T-helper 2 cell (primary cell): ENCODE measurements at regions not wholly inside any gene's neighbourhood (a gene's known extent, or its start where the extent isn't known, plus 50 kb on each side); places are given as distances from the start of the nearest gene placed in this dataset.
"Not testable (repeated sequence)": the region's sequence is repeated elsewhere in the genome, so short reads cannot be mapped to it uniquely, and the experiment has no call there.

Source experiments
- DNase-seq, 5 experiments: peaks; one replicate each; pipeline versions ENCODE4 v3.0.0 to v3.0.0-alpha.2; 2012 to 2022

DNA sequence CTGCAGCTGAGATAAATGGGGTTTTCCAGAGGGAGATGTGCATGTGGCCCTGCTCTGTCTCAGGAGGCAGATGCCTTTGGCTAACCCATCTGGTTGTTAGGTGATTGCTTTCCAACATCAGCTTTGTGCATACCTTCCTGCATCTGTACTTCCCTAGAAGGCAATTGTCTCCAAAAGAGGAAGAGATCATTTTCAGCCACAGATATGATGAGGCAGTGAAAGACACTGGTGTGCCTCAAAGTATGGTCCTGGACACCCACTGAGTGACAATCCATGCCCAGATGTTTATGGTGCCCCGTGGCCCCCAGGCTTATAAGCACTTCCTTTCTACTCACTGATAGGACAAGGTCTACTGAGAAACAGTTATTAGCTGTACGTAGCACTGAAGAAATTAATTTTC, 117.5 kb upstream of the NR2F2 start:
- DNase-seq = no peak

- DNase-seq = no peak
Measured at GRCh38 chr15:96213896-96214295, 116.6 kb upstream of the NR2F2 start.

DNA sequence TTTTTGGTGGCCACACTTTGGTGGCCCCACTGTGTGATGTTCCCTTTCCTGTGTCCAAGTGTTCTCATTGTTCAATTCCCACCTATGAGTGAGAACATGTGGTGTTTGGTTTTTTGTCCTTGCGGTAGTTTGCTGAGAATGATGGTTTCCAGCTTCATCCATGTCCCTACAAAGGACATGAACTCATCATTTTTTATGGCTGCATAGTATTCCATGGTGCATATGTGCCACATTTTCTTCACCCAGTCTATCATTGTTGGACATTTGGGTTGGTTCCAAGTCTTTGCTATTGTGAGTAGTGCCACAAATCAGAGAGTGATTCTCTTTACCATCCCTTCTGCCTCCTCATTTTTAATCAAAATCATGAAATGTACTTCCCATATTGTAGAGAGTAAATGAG, 114.0 kb upstream of the NR2F2 start:
- not testable (repeated sequence) for DNase-seq

DNA sequence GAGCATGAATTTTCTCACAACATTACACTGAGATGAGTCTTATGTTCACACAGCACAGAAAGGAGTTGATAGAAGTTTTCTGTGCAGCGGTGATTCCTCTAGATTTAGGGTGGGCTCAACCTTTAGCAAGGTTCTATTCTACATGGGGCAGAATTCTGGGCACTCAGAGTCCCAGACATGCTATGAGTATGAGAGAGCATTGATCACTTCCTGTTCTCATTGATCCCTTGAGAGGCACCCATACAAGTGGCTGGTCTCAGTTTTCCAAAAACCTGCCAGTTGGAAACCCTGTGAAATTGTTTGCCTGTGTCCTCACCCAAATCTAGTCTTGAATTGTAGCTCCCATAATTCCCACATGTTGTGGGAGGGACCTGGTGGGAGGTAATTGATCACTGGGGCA, 112.5 kb upstream of the NR2F2 start:
- DNase-seq = no peak

DNA sequence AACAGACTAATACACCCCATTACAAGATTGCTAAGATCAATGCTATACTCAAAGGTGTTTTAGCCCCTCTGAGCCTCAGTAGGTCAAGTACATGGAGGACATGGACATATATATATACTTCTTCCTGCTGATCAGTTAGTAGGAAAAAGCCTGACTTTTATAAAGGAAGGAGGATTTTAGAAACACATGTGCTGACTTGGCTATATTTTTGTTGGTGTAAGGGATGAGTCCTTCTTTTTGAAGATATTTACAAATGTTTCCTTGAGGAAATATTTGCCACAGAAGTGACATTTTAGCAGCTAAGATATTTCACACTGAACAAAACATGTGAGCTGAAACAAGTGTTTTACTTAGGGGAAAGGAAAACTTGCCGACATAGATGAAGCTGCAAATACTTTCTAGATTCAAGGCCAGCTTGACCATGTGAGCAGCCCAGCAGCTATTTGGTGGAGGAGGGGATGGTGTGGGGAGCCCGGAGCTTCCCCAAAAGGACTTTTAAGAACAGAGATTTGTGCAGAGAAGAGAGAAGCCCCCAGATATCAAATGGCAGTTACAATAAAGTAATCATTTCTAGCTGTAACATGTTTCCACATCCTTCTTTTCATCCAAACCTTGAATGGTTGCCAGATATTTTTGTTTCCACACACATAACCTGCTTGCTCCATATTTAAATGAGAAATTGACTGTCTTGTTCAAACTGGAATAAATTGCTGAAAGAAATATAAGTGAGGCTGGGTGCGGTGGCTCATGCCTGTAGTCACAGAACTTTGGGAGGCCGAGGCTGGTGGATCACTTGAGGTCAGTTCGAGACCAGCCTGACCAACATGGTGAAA, 111.7 kb upstream of the NR2F2 start:
- DNase-seq = no peak

DNA sequence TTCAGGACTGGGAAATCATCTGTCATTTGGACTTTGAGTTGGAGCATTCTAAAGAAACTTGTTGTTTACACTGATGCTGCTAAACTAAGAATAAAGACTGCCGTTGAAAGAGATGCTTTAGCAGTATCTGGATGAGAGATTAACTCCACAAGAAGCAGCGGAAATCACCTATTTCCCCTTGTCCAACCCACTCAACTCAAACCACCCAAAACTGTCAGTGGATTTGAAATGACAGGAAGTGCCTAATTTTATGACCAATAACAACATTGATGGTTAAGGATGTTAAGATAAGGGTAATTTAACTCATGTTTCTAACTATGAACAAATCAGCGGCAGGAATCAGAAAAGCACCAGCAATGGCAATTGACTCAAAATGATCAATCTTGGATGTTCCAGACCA, 110.8 kb upstream of the NR2F2 start:
- no peak for DNase-seq

DNA sequence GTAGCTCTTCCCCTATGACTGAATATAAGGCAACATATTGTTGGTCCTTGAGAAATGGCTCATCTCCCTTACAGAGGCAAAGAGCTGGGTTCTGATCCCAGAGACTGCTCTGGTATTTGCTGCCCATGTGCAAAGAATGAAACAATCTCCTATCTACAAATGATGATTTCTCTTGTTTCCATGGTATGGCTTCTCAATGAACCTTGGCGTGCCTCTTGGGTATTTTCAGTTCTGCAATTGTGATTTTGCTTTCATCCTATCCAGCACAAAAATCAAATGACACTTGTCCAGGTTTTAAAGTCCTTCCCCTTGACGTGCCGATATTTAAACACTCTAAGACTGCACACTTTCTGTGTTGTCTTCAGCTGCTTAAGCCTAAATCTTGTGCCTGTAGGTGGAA, 109.8 kb upstream of the NR2F2 start:
- no peak for DNase-seq

- no peak for DNase-seq
Measured at GRCh38 chr15:96222981-96223380, 107.5 kb upstream of the NR2F2 start.

GRCh38 chr15:96223939-96224338, 106.6 kb upstream of the NR2F2 start:
- no peak for DNase-seq

DNA sequence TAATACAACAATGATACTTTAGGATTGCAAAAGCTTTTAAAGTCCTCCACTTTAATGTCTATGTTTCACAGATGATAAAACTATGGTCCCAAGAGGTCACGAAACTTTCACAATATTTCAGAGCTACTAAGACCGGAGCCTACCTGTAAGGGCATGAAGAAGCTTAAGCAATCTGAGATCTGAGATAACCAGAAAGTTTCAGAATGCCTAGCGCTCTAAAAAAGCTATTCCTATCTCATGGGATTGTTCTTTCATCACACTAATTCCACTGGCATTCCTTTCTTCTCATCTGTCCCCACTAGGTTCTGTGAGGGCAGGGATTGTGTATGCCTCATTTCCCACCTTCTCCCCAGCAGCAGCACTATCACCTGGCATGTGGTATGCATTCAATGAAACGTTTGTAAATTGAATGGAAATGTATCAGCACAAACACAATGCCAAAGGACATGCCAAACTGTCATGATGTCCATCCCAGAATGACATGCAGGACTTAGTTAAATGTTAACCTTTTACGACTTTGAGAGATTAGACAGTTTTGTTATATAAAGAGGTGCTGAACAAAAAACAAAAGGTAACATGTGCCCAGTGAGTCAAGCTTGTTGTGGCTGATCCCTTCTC, 104.7 kb upstream of the NR2F2 start:
- DNase-seq = no peak

DNA sequence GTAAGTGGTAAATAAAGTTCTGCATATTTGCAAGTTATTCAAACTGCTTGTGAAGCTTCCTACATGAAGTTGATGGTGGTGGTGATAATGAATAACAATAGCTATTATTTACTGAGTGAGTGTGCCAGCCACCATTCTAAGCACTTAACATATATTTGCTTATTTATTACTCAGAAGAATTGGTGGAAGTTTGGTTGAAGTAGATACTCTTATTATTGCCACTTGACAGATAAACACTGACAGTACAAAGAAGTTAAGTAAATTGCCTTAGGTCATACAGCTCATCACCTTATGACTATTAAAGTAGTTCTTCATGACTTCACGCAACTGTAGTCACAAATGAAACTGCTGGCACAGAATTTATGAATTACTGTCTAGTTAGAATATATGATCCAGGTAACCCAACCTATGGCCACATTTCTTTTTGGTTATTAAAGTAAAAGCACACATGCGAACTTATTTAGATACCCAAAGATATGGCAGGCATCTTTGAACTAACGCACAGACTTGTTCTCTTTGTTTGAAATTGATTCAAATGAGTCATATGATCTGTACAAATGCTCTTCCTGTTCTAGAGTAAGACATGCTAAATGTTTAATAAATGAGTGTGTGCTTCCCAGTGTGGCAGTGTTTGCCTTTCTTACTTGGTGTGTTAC, 99.8 kb upstream of the NR2F2 start:
- DNase-seq = no peak

- no peak for DNase-seq
Measured at GRCh38 chr15:96232335-96232734, 98.2 kb upstream of the NR2F2 start.

DNA sequence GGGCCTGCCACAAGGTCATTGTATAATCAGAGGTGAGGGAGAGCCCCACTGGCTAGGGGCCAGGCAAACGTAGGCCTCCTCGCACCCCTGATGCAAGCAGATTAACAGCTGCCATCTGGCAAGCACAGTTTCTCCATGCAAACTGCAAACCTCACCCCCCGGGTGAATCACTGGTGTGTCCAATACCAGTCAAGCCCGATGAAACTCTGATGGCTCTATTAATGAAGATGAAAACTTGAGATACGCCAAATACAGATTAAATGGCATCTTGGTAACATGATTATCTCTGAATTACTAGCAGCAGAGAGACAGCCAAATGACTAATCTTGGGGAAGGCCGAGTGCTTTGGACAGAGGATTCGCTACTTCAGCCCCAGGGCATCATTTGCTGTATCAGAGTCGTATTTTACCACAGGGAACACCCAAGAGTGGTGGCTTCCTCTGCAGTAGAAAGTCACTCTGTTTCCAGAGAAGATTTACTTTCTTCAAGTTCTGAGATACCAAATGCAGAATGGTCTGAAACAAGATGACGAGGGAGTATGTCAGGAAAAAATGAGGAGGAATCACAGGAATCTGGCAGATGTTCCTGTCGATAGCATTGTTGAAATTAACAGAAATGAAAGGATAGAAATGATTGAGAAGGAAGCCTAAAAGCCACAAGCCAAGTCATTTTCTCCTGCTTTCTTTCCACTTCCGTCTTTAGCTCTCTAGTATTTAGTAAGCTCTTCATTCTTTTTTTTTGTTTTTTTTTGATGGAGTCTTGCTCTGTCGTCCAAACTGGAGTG, 96.2 kb upstream of the NR2F2 start:
- DNase-seq = peak in 1 of 5 experiments; percentile 19

DNA sequence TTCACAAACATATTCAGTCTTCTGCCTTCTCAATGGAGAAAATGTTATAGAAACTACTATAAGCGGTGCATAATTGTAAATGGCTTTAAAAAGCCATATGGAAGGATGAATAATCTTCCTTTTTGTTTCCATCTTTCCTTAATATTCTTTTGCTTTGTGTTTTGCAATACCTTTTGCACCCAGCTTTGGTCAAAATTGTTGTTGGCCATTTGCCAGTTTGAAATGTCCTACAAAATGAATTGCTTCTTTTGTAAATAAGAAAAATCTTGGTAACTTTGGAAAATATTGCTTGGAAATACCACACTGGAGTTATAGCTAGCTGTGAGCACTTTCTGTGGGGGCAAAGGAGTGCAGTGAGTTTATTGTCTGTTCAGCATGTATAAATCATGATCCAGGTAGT, 93.5 kb upstream of the NR2F2 start:
- no peak for DNase-seq

DNA sequence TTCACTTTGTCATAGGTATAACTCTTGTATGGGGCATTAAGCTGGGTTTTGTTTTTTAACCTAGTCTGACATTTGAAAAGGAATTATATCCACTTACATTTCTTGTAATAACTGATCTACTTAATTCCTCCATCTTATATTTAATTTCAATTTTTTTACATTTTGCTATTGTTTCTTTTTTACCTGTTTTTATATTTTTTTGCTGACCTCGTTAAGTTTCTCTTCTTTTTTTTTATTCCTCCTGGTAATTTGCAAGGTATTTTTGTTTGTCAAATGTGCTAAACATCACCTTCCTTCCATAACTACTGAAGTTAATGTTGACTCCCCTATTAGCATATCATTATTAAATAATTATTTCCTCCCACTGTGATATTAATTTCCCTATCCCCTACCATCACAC, 87.7 kb upstream of the NR2F2 start:
- DNase-seq = no peak

GRCh38 chr15:96243701-96244100, 86.8 kb upstream of the NR2F2 start:
- no peak for DNase-seq

DNA sequence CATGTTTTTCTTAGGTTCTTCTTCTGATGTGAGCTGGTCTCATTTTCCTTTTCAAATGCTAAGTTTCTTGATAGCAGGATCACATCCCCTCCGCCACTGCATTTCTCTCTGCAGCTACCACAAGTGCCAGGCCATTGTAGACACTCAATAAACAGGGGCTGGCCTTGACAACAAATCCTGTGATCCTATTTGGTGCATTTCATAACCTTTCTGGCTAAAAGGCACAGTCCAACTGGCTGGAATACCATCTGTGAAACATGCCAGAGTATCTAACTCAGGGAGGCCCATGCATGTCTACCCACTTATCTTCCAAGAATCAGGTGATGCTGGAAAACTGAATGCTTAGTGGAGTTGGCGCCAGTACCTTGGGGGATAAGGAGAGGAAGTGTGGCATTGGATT, 85.2 kb upstream of the NR2F2 start:
- DNase-seq = no peak

DNA sequence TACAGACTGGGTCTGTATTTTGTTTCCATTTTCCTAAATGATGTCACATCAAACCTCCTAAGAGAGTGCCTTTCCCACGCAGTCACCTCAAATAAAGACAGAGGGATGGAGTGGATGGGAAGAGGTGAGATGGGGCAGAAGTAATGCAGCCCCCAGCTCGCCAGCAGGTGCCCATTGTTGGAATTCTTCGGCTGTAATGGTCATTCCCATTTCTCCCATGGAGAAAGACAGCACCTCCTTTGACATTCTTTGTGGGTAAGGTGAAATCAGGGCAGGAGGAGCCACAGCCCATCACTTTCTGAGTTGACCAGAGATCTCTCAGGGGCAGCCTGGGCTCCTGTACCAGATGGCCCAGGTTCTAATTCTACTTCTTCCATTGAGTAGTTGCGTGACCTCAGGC, 84.4 kb upstream of the NR2F2 start:
- DNase-seq = no peak

GRCh38 chr15:96247621-96248305, 82.7 kb upstream of the NR2F2 start:
- no peak for DNase-seq

DNA sequence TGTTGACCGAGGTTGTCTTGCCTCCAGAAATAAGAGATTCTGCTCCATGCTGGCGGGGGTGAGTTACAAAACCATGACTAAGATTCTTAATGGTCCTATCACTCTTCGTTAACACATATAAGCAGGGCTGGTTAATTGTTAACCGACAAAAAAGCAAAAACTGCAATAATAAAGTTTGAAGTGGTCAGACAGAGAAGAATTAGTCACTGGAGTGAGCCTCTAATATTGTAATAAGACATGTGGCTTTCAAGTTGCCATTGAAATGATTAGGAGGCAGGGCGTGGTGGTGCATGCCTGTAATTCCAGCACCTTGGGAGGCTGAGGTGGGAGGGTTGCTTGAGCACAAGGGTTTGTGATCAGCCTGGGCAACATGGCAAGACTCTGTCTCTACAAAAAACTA, 78.4 kb upstream of the NR2F2 start:
- DNase-seq = no peak

- no peak for DNase-seq
Measured at GRCh38 chr15:96253006-96253747, 77.3 kb upstream of the NR2F2 start.

DNA sequence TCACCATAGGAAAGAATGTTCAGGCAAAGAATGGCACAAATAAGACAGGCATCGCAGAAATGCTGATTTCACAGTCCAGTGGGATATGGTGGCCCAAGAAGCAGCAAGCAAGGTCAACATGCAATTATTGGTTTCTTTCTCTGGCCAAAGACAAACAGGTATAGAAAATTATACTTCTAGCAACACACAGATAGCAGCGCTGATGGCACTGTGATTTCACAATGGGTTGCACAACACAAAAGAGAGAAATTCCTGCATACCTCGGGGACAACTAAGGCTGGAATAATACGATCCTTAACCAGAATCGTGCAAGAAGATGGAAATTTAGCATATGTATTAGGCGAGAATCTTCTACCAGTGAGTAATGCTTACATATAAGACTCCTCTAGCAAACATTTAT, 76.3 kb upstream of the NR2F2 start:
- no peak for DNase-seq
